ENCODE measurements at regions not wholly inside any gene's neighbourhood (a gene's known extent, or its start where the extent isn't known, plus 50 kb on each side); places are given as distances from the start of the nearest gene placed in this dataset.
A peak's percentile ranks its signal among the peaks of the same experiment; 100 is the strongest.

DNA sequence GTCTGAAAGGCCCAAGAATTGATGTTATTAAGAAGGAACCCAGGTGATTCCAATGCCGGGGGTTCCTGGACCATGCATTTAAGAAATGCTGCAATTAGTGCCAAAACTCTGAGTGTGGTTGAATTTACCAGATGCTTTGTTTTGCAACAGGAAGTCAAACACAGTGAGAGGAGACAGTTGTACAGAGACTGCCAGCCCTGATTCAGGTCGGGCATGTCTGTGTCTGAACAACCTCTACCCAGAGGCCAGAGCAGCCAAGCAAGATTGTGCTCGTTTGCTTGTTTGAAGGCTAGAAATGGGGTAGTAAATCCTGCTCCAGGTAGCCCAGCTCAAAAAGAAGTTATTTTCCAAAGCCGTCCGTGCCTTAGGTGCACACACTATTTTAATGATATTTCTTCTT is 412.4 kb upstream of the ERCC4 start:
- Histone ChIP-seq H3K36me3 (ENCODE audit: control insufficient read depth, insufficient read depth, low read length) (no peaks in the 10 kb centered on the region), H3K27me3 (ENCODE audit: control insufficient read depth in 2 of 2, insufficient read depth in 2 of 2, low read length in 2 of 2) (no peaks in the 10 kb centered on the region), H3K9me3 (replicated peaks; ENCODE audit: control insufficient read depth, insufficient read depth, low read depth, low read length) (no peaks in the 10 kb centered on the region), H3K79me2 (ENCODE audit: control insufficient read depth, insufficient read depth, low read length) (no peaks in the 10 kb centered on the region), H3K4me3 (no peak overlapping the region), H3K9ac (ENCODE audit: insufficient read depth in 1 of 2, low read depth in 2 of 2, low read length in 2 of 2) (no peak overlapping the region), H3K4me2 (ENCODE audit: insufficient read depth, low read length) (no peak overlapping the region), H3K4me1 (replicated peaks in 1 of 2; ENCODE audit: control insufficient read depth in 2 of 2, insufficient read depth in 2 of 2, low read length in 2 of 2) (no peaks in the 10 kb centered on the region), H3K9me1 (ENCODE audit: control insufficient read depth, insufficient read depth, low read length) (no peaks in the 10 kb centered on the region), H4K20me1 (replicated peaks; ENCODE audit: control insufficient read depth, insufficient read depth, low read length) (no peaks in the 10 kb centered on the region), H3K27ac (ENCODE audit: extremely low read depth, low read depth, low read length) (no peak overlapping the region), H2AFZ (ENCODE audit: low read depth, low read length) (no peak overlapping the region)
- DNase-seq (ENCODE audit: extremely low read depth in 1 of 4, low spot score in 3 of 4) (no peak), ATAC-seq (no peak), FAIRE-seq (no peak)
- WGBS (ENCODE audit: insufficient coverage, low coverage, missing lambda C conversion rate) = 1% methylated on average over 5 of the region's 5 CpGs
- in situ Hi-C loops (cut with MboI) (no loop called here), intact Hi-C loops (cut with micrococcal nuclease) (no loop called here)
- ChIA-PET POLR2A (no interaction called here), CTCF (ENCODE audit: low intra/inter-chr PET ratio) (no interaction called here)
- no TSS peak for BruUV-seq (replicated peaks)
- TF ChIP-seq SNIP1 (IDR thresholded peaks at IDR 0.05; ENCODE audit: low read depth) = no peak
- TF ChIP-seq, protein P1, sequence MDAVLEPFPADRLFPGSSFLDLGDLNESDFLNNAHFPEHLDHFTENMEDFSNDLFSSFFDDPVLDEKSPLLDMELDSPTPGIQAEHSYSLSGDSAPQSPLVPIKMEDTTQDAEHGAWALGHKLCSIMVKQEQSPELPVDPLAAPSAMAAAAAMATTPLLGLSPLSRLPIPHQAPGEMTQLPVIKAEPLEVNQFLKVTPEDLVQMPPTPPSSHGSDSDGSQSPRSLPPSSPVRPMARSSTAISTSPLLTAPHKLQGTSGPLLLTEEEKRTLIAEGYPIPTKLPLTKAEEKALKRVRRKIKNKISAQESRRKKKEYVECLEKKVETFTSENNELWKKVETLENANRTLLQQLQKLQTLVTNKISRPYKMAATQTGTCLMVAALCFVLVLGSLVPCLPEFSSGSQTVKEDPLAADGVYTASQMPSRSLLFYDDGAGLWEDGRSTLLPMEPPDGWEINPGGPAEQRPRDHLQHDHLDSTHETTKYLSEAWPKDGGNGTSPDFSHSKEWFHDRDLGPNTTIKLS (IDR thresholded peaks at IDR 0.05; ENCODE audit: borderline replicate concordance, low read depth) = no peak

DNA sequence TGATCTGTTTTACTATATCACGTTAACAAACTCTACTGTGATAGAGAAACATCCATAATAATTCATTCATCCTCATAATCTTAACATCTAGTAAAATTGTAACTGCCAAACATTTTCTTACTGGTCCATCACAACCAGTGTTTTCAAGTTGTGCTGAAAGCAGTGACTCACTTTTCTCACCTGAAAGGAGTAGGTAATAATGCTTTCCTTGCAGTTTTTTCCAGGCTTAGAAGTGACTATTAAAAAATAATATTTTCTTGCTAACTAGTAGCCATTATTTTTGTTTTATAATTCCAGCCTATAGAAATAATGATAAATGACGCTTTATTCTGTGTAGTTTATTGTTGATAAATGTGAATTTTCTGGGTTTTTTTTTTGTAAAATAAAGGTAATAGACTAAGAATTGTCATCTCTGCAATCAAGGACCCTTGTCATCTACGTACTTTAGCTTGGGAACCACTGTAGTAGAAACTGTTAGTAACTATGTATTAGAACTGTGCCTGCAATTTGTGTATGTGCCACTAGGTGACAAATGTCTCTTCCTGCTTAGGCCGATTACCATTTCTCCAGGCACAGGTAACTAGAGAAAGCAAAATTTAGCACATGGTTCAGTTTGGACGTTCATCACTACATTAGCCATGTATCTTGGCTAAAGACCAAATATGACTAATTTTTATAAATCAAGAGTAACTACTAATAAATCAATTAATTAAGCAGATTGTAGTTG is 409.4 kb upstream of the ERCC4 start:
- BruUV-seq (replicated peaks) = no TSS peak
- H3K9me1 ChIP-seq (ENCODE audit: control insufficient read depth, insufficient read depth, low read length) = no peaks in the 10 kb centered on the region
- ChIA-PET CTCF (ENCODE audit: low intra/inter-chr PET ratio) (no interaction called here), POLR2A (no interaction called here)
- H4K20me1 ChIP-seq (replicated peaks; ENCODE audit: control insufficient read depth, insufficient read depth, low read length) = no peaks in the 10 kb centered on the region
- in situ Hi-C loops (cut with MboI) = no loop called here
- TF ChIP-seq MAFF (IDR thresholded peaks at IDR 0.05; ENCODE audit: low read length) (peak; percentile 24; the same call in 1 of the 2 replicates), ZNF316 (IDR thresholded peaks at IDR 0.05) (peak; percentile 37; the same call in 1 of the 2 replicates), FOXK1 (CRISPR knock-in tag; IDR thresholded peaks at IDR 0.05; ENCODE audit: borderline replicate concordance) (no peak)
- TF ChIP-seq, protein P2, sequence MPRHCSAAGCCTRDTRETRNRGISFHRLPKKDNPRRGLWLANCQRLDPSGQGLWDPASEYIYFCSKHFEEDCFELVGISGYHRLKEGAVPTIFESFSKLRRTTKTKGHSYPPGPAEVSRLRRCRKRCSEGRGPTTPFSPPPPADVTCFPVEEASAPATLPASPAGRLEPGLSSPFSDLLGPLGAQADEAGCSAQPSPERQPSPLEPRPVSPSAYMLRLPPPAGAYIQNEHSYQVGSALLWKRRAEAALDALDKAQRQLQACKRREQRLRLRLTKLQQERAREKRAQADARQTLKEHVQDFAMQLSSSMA (CRISPR knock-in tag; IDR thresholded peaks at IDR 0.05) = no peak
- TF ChIP-seq, protein P3, sequence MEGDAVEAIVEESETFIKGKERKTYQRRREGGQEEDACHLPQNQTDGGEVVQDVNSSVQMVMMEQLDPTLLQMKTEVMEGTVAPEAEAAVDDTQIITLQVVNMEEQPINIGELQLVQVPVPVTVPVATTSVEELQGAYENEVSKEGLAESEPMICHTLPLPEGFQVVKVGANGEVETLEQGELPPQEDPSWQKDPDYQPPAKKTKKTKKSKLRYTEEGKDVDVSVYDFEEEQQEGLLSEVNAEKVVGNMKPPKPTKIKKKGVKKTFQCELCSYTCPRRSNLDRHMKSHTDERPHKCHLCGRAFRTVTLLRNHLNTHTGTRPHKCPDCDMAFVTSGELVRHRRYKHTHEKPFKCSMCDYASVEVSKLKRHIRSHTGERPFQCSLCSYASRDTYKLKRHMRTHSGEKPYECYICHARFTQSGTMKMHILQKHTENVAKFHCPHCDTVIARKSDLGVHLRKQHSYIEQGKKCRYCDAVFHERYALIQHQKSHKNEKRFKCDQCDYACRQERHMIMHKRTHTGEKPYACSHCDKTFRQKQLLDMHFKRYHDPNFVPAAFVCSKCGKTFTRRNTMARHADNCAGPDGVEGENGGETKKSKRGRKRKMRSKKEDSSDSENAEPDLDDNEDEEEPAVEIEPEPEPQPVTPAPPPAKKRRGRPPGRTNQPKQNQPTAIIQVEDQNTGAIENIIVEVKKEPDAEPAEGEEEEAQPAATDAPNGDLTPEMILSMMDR (IDR thresholded peaks at IDR 0.05 in 2 of 3, conservative IDR thresholded peaks at IDR 0.05 in 1 of 3; ENCODE audit: insufficient read depth in 2 of 3, low read depth in 1 of 3, low read length in 3 of 3) = peak; percentile 17 to 29 (median 28); a peak in 1 of 6 replicates
- DNase-seq (ENCODE audit: extremely low read depth in 1 of 4, low spot score in 3 of 4) = peak in 3 of 4 experiments; percentile 4 to 39 (median 34)
- intact Hi-C loops (cut with micrococcal nuclease) = no loop called here
- no peaks in the 10 kb centered on the region for H3K9me3 ChIP-seq (replicated peaks; ENCODE audit: control insufficient read depth, insufficient read depth, low read depth, low read length)
- no peaks in the 10 kb centered on the region for H3K36me3 ChIP-seq (ENCODE audit: control insufficient read depth, insufficient read depth, low read length)
- no peak overlapping the region for H3K9ac ChIP-seq (ENCODE audit: insufficient read depth in 1 of 2, low read depth in 2 of 2, low read length in 2 of 2)
- no peaks in the 10 kb centered on the region for H3K4me1 ChIP-seq (replicated peaks in 1 of 2; ENCODE audit: control insufficient read depth in 2 of 2, insufficient read depth in 2 of 2, low read length in 2 of 2)
- no peak for ATAC-seq
- H3K27ac ChIP-seq (ENCODE audit: extremely low read depth, low read depth, low read length) = no peak overlapping the region
- H3K4me3 ChIP-seq = no peak overlapping the region
- no peaks in the 10 kb centered on the region for H3K79me2 ChIP-seq (ENCODE audit: control insufficient read depth, insufficient read depth, low read length)
- 2% methylated on average over 5 of the region's 5 CpGs for WGBS (ENCODE audit: insufficient coverage, low coverage, missing lambda C conversion rate)
- no peak overlapping the region for H2AFZ ChIP-seq (ENCODE audit: low read depth, low read length)
- peak; percentile 44 for FAIRE-seq
- no peaks in the 10 kb centered on the region for H3K27me3 ChIP-seq (ENCODE audit: control insufficient read depth in 2 of 2, insufficient read depth in 2 of 2, low read length in 2 of 2)
- no peak overlapping the region for H3K4me2 ChIP-seq (ENCODE audit: insufficient read depth, low read length)
